WERI-Rb-1 (cell line): ENCODE measurements at regions not wholly inside any gene's neighbourhood (a gene's known extent, or its start where the extent isn't known, plus 50 kb on each side); places are given as distances from the start of the nearest gene placed in this dataset.

ENCODE experiments used
- DNase-seq: peaks from one replicate; pipeline ENCODE4 v3.0.0-alpha.2; 2020
- H3K27ac ChIP-seq: fragments of 250-450 bp; sonication (Bioruptor Pico); 2 replicates; pipeline ENCODE4 v1.5.1; 2020; ENCODE audit warnings: mild to moderate bottlenecking, moderate library complexity
- H3K27me3 ChIP-seq: fragments of 250-450 bp; sonication (Bioruptor Pico); 2 replicates; pipeline ENCODE4 v1.5.1; 2021; ENCODE audit warnings: mild to moderate bottlenecking, low read depth, moderate library complexity; ENCODE audit not compliant: insufficient read depth, severe bottlenecking
- H3K36me3 ChIP-seq: fragments of 250-450 bp; sonication (Bioruptor Pico); 2 replicates; pipeline ENCODE4 v1.5.1; 2020; ENCODE audit warnings: mild to moderate bottlenecking, moderate library complexity
- H3K4me3 ChIP-seq: 2 replicates; pipeline ENCODE4 v1.5.1; 2011; ENCODE audit warnings: low read depth, mild to moderate bottlenecking, control low read depth, low read length
- H3K9me3 ChIP-seq: fragments of 250-450 bp; sonication (Bioruptor Pico); 2 replicates; pipeline ENCODE4 v1.5.1; 2021; ENCODE audit warnings: mild to moderate bottlenecking, moderate library complexity; ENCODE audit not compliant: severe bottlenecking
- CTCF ChIP-seq: IDR thresholded peaks from 2 replicates; pipeline ENCODE4 v1.5.1; 2011; ENCODE audit warnings: low read depth, mild to moderate bottlenecking, control low read depth, inconsistent platforms, low read length

- Histone ChIP-seq H3K27me3 (no peaks in the 10 kb centered on the region), H3K9me3 (no peaks in the 10 kb centered on the region), H3K4me3 (no peak overlapping the region), H3K36me3 (no peaks in the 10 kb centered on the region), H3K27ac (no peak overlapping the region)
- TF ChIP-seq CTCF = no peak
- DNase-seq = no peak
These were observed 127.2 kb upstream of the STT3B start for GRCh38 chr3:31405515-31405914.

DNA sequence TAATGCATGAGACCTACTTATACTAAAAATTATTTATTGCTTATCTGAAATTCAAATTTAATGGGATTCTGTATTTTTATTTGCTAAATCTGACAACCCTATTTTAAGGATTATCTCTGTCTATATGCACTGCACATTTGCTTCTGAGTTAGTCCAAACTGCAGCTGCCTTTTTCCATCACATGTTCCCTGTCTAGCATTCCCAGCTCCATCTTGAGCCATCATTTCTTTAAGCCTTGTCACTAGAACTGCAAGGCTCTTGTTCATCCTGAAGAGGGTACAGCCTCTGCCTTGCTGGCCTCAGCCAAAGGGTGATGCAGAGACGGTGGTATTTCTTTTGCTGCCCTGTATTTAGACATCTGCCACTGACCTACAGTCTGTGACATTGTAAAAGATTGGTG, 125.8 kb upstream of the STT3B start:
- no peak overlapping the region for H3K27ac ChIP-seq
- H3K9me3 ChIP-seq = no peaks in the 10 kb centered on the region
- no peak for TF ChIP-seq CTCF
- no peaks in the 10 kb centered on the region for H3K36me3 ChIP-seq
- no peak overlapping the region for H3K4me3 ChIP-seq
- no peaks in the 10 kb centered on the region for H3K27me3 ChIP-seq
- DNase-seq = no peak

GRCh38 chr3:31407665-31408064, 125.1 kb upstream of the STT3B start:
- TF ChIP-seq CTCF = no peak

DNA sequence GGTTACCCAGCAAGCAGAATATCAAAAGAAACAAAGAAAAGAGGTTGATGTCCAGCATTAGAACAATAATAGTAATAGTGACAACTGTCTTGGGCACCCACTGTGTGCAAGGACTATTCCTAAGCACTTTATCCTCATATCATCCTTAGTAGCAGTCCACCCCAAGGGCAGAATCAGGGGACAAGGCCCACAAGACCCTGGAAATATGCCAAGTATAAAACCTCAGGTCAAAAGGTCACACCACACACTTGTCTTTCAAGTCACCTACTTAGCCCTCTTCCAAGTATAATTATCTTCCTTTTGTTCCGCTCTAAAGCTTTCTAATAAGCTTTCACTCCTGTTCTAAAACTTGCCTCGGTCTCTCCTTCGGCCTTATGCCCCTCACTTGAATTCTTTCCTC, 124.0 kb upstream of the STT3B start:
- Histone ChIP-seq H3K36me3 (no peaks in the 10 kb centered on the region), H3K4me3 (no peak overlapping the region), H3K9me3 (no peaks in the 10 kb centered on the region), H3K27me3 (no peaks in the 10 kb centered on the region), H3K27ac (no peak overlapping the region)
- no peak for TF ChIP-seq CTCF
- no peak for DNase-seq

More at GRCh38 chr3:31407665-31408064, 125.1 kb upstream of the STT3B start:
- Histone ChIP-seq H3K9me3 (no peaks in the 10 kb centered on the region), H3K27me3 (no peaks in the 10 kb centered on the region), H3K27ac (no peak overlapping the region), H3K36me3 (no peaks in the 10 kb centered on the region), H3K4me3 (no peak overlapping the region)
- no peak for DNase-seq

DNA sequence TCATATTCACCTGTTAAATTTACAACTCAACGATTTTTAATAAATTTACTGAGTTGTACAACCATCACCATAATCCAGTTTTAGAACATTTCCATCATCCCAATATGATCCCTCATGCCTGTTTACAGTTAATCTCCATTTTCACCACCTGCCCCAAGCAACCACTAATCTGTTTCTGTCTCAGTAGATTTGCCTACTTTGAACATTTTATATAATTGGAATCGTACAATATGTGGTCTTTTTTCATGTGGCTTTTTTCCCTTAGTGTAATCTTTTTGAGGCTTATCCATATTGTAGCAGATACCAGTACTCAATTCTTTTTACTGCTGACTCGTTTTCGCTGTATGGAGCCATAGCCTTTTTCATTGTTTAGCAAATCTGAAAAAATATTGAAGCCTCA, 123.3 kb upstream of the STT3B start:
- H3K27me3 ChIP-seq = no peaks in the 10 kb centered on the region
- DNase-seq = no peak
- no peak overlapping the region for H3K27ac ChIP-seq
- no peaks in the 10 kb centered on the region for H3K36me3 ChIP-seq
- TF ChIP-seq CTCF = no peak
- H3K9me3 ChIP-seq = no peaks in the 10 kb centered on the region
- no peak overlapping the region for H3K4me3 ChIP-seq

DNA sequence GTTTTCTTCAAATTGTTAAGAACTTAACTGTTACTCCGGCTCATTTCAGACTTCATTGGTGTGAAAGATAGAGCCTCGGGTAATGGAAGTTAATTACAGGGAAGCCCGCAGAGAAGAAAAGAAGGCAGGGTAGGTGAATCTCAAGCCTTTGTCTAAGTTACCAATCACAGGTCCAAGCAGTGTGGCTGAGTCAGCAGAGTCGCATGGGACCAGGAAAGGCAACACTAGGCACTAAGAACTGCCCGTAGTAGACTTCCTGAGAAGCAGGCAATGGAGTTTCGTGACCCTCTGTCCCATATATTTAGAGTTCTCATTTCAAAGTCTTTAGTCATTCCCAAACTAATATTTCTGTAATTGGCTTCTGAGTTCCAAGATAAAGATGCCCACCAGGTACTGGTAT, 122.9 kb upstream of the STT3B start:
- TF ChIP-seq CTCF = no peak
- Histone ChIP-seq H3K4me3 (no peak overlapping the region), H3K27ac (no peak overlapping the region), H3K9me3 (no peaks in the 10 kb centered on the region), H3K36me3 (no peaks in the 10 kb centered on the region), H3K27me3 (no peaks in the 10 kb centered on the region)
- no peak for DNase-seq
